HG02884 (cell line): ENCODE measurements at regions not wholly inside any gene's neighbourhood (a gene's known extent, or its start where the extent isn't known, plus 50 kb on each side); places are given as distances from the start of the nearest gene placed in this dataset.

Experiments used
- ATAC-seq: cut with Tn5 transposase; IDR thresholded peaks from one replicate; pipeline ENCODE4 v1.9.1; 2021; ENCODE audit warnings: mild to moderate bottlenecking, moderate library complexity; ENCODE audit not compliant: unreplicated experiment

DNA sequence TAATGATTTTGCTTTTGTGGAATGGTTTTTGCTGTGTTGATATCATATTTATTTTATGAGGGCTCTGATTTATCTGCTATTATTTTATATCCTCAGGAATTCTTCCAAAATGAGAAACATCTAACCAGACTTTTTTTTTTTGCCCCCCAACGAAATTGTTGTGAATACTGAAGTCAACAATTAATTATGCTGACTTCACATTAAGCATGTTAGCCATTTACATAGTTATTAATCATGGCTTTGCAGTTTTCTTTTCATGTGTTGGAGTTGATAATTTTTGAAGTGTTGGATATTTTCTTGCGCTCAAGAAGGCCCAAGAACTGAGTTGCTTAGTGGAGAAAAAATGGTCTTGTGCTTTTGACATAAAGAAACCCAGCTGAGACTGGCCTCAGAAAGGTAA lies 246.6 kb upstream of the CRY1 start:
- no peak for ATAC-seq

DNA sequence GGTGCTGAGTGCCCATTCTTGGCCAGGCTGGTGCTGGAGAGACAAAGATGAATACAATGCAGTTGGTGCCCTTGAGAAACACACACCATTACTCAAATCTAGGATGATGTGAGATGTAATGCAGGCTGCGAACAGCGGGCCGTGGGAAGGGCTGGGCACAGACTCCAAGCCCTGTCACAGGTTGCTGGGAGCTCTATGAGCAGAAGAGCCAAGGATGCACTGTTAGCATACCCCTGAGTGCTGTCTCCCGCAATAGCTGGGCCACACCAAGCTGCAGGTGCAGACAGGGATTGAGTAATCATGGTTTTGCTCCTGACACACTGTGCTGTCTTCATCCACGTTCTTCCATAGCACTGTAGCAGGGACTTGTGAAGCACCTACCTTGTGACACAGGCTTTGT lies 247.5 kb upstream of the CRY1 start:
- no peak for ATAC-seq

GRCh38 chr12:107344035-107344808 lies 250.9 kb upstream of the CRY1 start:
- ATAC-seq = no peak

DNA sequence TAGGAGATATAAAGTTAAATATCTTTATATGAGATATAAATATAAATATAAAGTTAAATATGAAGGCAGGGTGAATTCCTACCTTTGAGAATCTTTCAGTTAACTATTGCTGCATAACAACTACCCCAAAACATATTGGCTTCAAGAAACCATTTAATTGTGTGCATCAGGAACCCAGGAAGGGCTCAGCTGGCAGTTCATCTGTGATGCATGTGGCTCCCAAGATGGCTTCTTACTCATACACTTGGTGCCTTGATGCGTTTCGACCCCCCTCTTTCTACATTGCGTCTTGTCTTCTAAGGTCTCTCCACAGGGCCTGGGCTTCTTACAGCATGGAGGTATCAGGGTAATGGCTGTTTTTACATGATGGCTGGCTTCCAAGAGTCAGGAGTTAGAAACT lies 253.9 kb upstream of the CRY1 start:
- ATAC-seq = no peak

DNA sequence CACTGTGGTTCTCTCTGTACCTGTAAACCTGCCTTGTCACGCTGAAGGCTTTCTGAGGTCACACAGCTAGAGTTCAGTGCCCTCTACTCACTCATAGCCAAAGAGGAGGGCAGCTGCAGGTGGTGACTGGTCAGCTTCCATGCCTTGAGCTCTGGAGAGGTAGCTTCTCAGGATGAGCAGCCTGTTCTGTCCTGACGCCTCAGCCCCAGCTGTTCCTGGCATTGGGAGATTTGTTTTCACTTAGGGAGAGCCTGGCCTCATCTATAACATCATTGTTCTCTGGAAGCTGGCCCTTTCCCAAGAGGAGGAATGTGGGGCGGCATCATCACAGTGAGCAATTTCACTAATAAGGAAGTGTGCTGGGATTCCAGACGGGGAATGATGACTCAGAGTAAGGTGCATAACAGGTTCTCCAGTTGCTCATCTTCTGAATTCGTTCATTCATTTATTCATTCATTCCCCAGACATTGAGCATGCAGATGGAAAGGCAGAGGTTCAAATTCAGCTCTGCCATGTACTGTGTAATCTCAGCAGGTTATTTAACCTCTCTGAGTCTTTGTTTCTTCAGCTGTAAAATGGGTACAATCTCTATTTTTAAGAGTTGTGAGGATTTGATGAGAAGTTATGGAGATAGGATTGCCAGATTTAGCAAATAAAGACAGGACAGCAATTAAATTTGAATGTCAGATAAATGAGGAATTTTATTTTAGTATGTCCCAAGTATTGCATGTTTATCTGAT lies 255.8 kb upstream of the CRY1 start:
- no peak for ATAC-seq

DNA sequence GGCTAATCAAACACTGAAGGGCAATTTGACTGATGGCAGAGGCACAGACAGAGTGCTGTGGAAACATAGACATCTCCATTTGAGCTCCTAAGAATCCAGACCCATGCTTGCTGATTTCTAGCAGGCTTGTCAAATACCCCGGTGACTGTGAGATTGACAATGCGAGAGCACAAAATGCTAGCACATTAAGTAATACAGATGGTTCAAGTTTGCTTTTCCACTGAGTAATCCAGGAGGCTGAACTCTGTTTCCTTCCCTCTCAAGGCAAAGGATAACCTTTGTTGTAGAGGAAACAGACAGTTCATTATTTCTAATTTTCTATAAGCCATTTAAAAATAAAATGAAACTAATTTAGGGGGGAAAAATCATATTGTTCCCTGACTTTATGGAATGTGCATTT lies 256.5 kb upstream of the CRY1 start:
- ATAC-seq = no peak

- ATAC-seq = no peak
These were observed 257.8 kb upstream of the CRY1 start for GRCh38 chr12:107351109-107351508.

GRCh38 chr12:107351713-107352112 lies 258.4 kb upstream of the CRY1 start:
- no peak for ATAC-seq

DNA sequence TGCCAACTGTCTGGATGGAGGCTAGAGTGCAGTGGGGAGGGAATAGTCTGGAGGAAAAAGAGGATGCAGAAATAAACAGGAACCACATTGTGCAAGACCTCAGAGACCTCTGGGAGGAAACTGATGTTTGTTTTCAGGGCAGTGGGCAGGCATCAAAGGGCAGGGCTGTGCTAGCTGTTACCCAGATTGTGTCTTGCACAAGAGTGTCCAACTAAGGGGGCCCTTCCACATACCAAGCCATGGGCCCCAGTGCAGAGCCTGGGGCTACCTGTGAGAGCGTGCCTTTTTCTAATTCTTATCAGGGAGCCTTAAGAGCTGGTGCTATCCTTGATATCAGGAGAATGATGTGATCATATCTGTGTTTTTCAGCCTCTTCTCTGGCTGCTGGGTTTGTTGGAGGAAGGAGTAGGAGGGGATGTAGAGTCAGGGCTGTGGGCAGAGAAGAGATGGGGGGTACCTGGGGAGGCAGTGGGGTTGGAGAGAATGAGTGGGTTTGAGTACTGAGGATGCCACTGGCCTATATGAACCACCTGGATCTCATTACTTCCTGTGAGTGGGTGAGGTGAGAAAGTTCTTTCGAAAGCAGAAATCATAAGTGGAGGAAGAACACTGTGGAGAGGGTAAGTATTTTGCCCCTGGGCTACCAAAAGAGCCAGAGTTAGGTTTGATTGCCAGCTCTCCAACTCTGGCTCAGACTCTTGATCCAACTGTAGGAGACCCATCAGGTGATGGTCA lies 259.2 kb upstream of the CRY1 start:
- no peak for ATAC-seq

DNA sequence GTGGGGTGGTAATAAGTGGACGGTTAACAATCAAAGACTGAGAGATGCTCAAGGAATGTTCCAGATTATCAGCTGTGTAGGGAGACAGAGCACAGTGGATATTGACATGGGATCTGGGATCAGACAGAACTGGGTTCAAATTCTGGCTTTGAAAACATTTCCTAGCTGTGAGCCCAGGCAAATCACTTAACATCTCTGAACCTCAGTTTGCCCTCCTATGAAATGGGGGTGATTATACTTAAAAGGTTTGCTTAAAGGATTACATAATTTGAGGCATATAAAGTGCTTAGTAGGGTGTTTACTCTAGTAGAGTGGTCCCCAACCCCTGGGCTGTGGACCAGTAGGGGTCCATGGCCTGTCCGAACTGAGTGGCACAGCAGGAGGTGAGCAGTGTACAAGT lies 260.0 kb upstream of the CRY1 start:
- ATAC-seq = no peak

GRCh38 chr12:107355004-107355565 lies 261.7 kb upstream of the CRY1 start:
- ATAC-seq = no peak

GRCh38 chr12:107355612-107356011 lies 262.3 kb upstream of the CRY1 start:
- ATAC-seq = no peak

- ATAC-seq = no peak
These were observed 263.1 kb upstream of the CRY1 start for GRCh38 chr12:107356266-107356936.

- ATAC-seq = no peak
These were observed 263.6 kb upstream of the CRY1 start for GRCh38 chr12:107356937-107357295.

GRCh38 chr12:107359382-107359781 lies 266.0 kb upstream of the CRY1 start:
- ATAC-seq = no peak

GRCh38 chr12:107360033-107360432 lies 266.7 kb upstream of the CRY1 start:
- ATAC-seq = no peak

DNA sequence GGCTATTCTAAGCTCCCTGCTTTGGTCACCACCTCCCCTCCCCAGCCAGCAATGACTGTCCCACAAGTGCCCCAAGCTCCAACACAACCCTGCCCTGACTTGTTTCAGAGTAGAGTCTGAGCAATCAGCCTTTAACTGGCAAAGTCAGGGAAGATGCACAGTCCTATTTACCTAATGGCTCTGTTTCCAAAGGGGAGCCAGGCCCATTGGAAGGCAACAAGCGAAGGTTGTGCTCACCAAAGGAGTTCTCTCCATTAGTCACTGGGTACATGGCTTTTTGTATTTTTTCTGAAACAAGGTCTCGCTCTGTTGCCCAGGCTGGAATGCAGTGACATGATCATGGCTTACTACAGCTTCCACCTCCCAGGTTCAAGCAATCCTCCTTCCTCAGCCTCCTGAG lies 267.1 kb upstream of the CRY1 start:
- ATAC-seq = no peak

- ATAC-seq = no peak
These were observed 268.6 kb upstream of the CRY1 start for GRCh38 chr12:107361970-107362369.

GRCh38 chr12:107362960-107363359 lies 269.6 kb upstream of the CRY1 start:
- no peak for ATAC-seq

DNA sequence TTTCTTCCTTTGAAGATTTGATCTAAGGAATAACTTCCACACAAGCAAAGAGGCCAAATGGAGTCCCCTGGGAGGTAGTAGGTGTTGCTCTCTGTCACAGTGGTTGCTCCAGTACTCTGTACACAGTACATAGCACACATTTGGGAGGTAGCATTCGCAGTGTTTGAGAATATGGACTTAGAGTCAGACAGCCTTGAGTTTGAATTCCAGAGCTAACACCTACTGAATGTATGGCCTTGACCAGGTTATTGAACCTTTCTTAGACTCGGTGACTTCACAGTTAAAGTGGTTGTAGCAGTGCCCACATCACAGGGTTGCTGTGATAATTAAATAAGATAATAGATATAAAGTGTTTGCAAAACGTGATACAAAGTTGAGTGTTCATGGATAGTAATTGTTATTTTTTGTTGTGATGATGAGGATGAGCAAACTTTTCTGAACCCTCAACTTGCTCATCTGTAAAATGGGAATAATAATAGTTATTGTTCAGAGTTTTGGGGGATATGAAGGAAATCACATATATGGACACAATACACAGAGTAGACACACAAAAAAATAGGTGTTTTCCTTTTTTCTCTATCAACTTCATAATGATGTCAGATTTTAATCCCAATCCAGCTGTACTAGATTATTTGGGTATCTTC lies 271.6 kb upstream of the CRY1 start:
- ATAC-seq = no peak

GRCh38 chr12:107365703-107366102 lies 272.4 kb upstream of the CRY1 start:
- no peak for ATAC-seq
